GM12891 (cell line): ENCODE measurements at regions not wholly inside any gene's neighbourhood (a gene's known extent, or its start where the extent isn't known, plus 50 kb on each side); places are given as distances from the start of the nearest gene placed in this dataset.

ENCODE experiments used
- POLR2A ChIP-seq: IDR thresholded peaks from 2 replicates; pipeline ENCODE4 v1.6.1; 2011; ENCODE audit warnings: low read depth, low read length, control low read depth
- POLR2AphosphoS5 ChIP-seq: IDR thresholded peaks from 2 replicates; pipeline ENCODE4 v1.6.1; 2011; ENCODE audit warnings: low read depth, low read length, control low read depth
- SPI1 ChIP-seq: IDR thresholded peaks from 2 replicates; pipeline ENCODE4 v1.6.1; 2011; ENCODE audit warnings: low read depth, low read length, control low read depth
- TAF1 ChIP-seq: IDR thresholded peaks from 2 replicates; pipeline ENCODE4 v1.6.1; 2011; ENCODE audit warnings: low read depth, low read length, control low read depth

- no peak for TF ChIP-seq POLR2A
- no peak for TF ChIP-seq POLR2AphosphoS5
- TF ChIP-seq TAF1, result no peak
- TF ChIP-seq SPI1, result no peak
These were observed 637.9 kb upstream of the DPP6 start for GRCh38 chr7:153414288-153414629.
